ENCODE measurements at regions not wholly inside any gene's neighbourhood (a gene's known extent, or its start where the extent isn't known, plus 50 kb on each side); places are given as distances from the start of the nearest gene placed in this dataset.

DNA sequence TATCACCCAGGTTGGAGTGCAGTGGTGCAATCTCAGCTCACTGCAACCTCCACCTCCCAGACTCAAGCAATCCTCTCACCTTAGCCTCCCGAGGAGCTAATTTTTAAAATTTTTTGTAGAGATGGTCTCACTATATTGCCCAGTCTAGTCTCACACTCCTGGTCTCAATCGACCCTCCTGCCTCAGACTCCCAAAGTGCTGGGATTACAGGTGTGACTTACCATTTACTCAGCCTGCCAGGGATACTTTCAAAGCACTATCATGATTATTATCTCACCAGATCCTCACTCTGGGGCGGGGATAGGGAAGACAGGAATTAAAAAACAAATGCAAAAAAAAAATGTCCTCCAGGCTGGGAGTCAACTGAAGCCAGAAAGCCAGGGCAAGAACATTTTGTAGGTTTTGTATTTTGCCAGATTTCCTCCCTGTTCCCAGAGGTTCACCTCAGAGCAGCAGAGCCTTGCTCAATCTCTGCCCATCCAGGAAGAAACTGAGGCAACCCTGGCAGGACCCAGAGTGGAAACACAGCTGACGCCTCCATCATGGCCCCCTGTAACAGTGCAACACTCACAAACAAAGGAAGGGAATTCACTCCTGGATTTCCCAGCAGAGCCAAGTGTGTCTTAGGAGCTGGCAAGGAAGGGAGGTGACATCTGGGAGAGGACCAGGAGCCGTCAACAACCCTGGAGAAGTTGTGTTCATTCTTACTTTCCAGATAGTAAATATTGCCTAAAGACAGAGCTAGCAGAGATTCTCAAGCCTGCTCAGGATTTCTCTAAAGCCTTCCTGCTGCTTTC lies 73.9 kb downstream of the IRF2BPL start:
- H3K4me1 Mint-ChIP-seq (ENCODE audit: insufficient read depth, unreplicated experiment) = peaks cover 50% of the 10 kb centered on the region
- intact Hi-C loops (cut with micrococcal nuclease) = no loop called here
- no peaks in the 10 kb centered on the region for H3K36me3 Mint-ChIP-seq (ENCODE audit: insufficient read depth, unreplicated experiment)
- TF ChIP-seq, protein P1, sequence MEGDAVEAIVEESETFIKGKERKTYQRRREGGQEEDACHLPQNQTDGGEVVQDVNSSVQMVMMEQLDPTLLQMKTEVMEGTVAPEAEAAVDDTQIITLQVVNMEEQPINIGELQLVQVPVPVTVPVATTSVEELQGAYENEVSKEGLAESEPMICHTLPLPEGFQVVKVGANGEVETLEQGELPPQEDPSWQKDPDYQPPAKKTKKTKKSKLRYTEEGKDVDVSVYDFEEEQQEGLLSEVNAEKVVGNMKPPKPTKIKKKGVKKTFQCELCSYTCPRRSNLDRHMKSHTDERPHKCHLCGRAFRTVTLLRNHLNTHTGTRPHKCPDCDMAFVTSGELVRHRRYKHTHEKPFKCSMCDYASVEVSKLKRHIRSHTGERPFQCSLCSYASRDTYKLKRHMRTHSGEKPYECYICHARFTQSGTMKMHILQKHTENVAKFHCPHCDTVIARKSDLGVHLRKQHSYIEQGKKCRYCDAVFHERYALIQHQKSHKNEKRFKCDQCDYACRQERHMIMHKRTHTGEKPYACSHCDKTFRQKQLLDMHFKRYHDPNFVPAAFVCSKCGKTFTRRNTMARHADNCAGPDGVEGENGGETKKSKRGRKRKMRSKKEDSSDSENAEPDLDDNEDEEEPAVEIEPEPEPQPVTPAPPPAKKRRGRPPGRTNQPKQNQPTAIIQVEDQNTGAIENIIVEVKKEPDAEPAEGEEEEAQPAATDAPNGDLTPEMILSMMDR (IDR thresholded peaks at IDR 0.05; ENCODE audit: unreplicated experiment) = no peak
- H3K9me3 Mint-ChIP-seq (ENCODE audit: unreplicated experiment) = no peaks in the 10 kb centered on the region
- H3K27ac Mint-ChIP-seq (ENCODE audit: low read depth, unreplicated experiment) = peak overlapping the region; percentile 35
- BruUV-seq (replicated peaks) = no TSS peak
- peak overlapping the region; percentile 49 for H3K4me3 Mint-ChIP-seq (ENCODE audit: unreplicated experiment)
- no peak for DNase-seq (ENCODE audit: unreplicated experiment)
- POLR2A ChIA-PET = interaction anchor here (0.5 to 11.7 kb wide), 11 partner anchors 14 to 307 kb away, joined by 3 to 325 read pairs (median 7); partner anchors contain the start of gene IRF2BPL
- CTCF ChIA-PET = interaction anchor here (0.9 to 7.0 kb wide), 10 partner anchors 37 to 116 kb away, joined by 3 to 40 read pairs (median 8); no protein-coding TSS in a partner anchor
- no peaks in the 10 kb centered on the region for H3K27me3 Mint-ChIP-seq (ENCODE audit: insufficient read depth, unreplicated experiment)

DNA sequence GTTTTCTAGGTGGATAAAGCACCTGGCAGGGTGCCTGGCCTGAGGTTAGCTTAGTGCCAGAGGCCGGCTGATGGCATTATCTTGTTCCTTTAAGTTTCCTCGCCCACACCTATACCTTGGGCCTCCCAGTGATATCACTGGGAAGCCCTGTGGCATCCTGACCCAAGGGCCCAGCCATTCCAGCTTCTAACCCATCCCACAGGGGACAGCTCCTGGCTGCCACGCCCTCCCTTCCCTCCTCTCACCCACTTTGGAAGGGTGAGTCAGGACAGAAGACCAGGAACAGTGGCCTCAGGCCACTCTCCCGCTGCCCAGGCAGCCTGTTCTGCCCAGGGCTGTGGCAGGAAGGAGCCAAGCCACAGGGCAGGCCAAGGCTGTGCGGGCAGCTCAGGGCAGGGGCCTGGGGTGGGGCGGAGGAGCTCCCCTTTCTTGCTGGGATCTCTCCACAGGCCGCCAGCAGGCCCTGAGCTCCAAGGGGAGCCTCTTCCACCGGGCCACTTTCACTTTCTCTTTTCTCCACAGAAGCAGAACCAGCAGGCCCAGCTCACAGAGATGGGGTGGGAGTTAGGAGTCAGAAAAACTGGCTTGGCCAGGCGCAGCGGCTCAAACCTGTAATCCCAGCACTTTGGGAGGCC lies 75.1 kb downstream of the IRF2BPL start:
- Mint-ChIP-seq H3K27me3 (ENCODE audit: insufficient read depth, unreplicated experiment) (no peaks in the 10 kb centered on the region), H3K27ac (ENCODE audit: low read depth, unreplicated experiment) (peak overlapping the region; percentile 93), H3K4me1 (ENCODE audit: insufficient read depth, unreplicated experiment) (peaks cover 47% of the 10 kb centered on the region)

GRCh38 chr14:76951166-76951565 lies 77.3 kb downstream of the IRF2BPL start:
- no peak for DNase-seq (ENCODE audit: unreplicated experiment)
- Mint-ChIP-seq H3K36me3 (ENCODE audit: insufficient read depth, unreplicated experiment) (no peaks in the 10 kb centered on the region), H3K27ac (ENCODE audit: low read depth, unreplicated experiment) (no peak overlapping the region), H3K27me3 (ENCODE audit: insufficient read depth, unreplicated experiment) (no peaks in the 10 kb centered on the region), H3K4me3 (ENCODE audit: unreplicated experiment) (no peak overlapping the region), H3K9me3 (ENCODE audit: unreplicated experiment) (no peaks in the 10 kb centered on the region), H3K4me1 (ENCODE audit: insufficient read depth, unreplicated experiment) (peaks cover 53% of the 10 kb centered on the region)
- intact Hi-C loops (cut with micrococcal nuclease) = no loop called here
- ChIA-PET CTCF (no interaction called here), POLR2A (interaction anchor here (5.1 kb wide), 1 partner anchor 32 kb away, joined by 120 read pairs; no protein-coding TSS in a partner anchor)
- TF ChIP-seq, protein P1 (IDR thresholded peaks at IDR 0.05; ENCODE audit: unreplicated experiment) = no peak
- no TSS peak for BruUV-seq (replicated peaks)

More for the DNA sequence above, 75.1 kb downstream of the IRF2BPL start:
- TF ChIP-seq, protein P1 (IDR thresholded peaks at IDR 0.05; ENCODE audit: unreplicated experiment) = no peak
- Mint-ChIP-seq H3K36me3 (ENCODE audit: insufficient read depth, unreplicated experiment) (no peaks in the 10 kb centered on the region), H3K9me3 (ENCODE audit: unreplicated experiment) (no peaks in the 10 kb centered on the region), H3K4me3 (ENCODE audit: unreplicated experiment) (peak overlapping the region; percentile 58)
- BruUV-seq (replicated peaks) = TSS peak; percentile 46
- ChIA-PET POLR2A (interaction anchor here (0.6 to 11.7 kb wide), 14 partner anchors 9 to 347 kb away, joined by 3 to 325 read pairs (median 4); partner anchors contain the start of gene IRF2BPL), CTCF (interaction anchor here (0.6 to 7.0 kb wide), 12 partner anchors 33 to 1244 kb away, joined by 3 to 40 read pairs (median 6); no protein-coding TSS in a partner anchor)
- intact Hi-C loops (cut with micrococcal nuclease) = no loop called here
- peak; percentile 86 for DNase-seq (ENCODE audit: unreplicated experiment)
